HepG2 (cell line): ENCODE measurements at regions not wholly inside any gene's neighbourhood (a gene's known extent, or its start where the extent isn't known, plus 50 kb on each side); places are given as distances from the start of the nearest gene placed in this dataset.
A peak's percentile ranks its signal among the peaks of the same experiment; 100 is the strongest.

Source experiments
- ATAC-seq: fragments of 200-7000 bp; cut with Tn5 transposase; 3 replicates; pipeline ENCODE4 v1.9.1; 2020; ENCODE audit warnings: mild to moderate bottlenecking, moderate library complexity
- BruUV-seq: library from RNA; stranded (reverse); fragments of 400-500 nt; replicated peaks from 2 replicates; lab custom pipeline; 2021; lab: Mats Ljungman, UMichigan
- CTCF ChIA-PET: fragments of 300-600 bp; formaldehyde crosslinking; extraction: SDS; loops from one replicate; lab custom pipeline; 2021; ENCODE audit warnings: low total read pairs, inconsistent platforms, low intra/inter-chr PET ratio; lab: Yijun Ruan, JAX
- POLR2A ChIA-PET: fragments of 350-600 bp; sonication (Branson Sonifier 250); formaldehyde crosslinking; loops from one replicate; lab custom pipeline; 2020; ENCODE audit warnings: antibody characterized with exemption, inconsistent platforms; lab: Yijun Ruan, JAX
- DNase-seq: peaks from one replicate; pipeline ENCODE4 v3.0.0-alpha.2; 2015; ENCODE audit warnings: low spot score
- FAIRE-seq: peaks from 3 replicates; lab custom pipeline; 2011; peaks lifted over from hg19 to GRCh38; lab: Jason Lieb, UNC
- H2AFZ ChIP-seq: one replicate; pipeline ENCODE4 v1.6.1; 2011; ENCODE audit warnings: low read length, inconsistent platforms
- H3K27ac ChIP-seq: fragments of 300-600 bp; 3 replicates; pipeline ENCODE4 v1.8.0; 2011; ENCODE audit warnings: mixed run types, mild to moderate bottlenecking, mixed read lengths, low read length, inconsistent platforms; ENCODE audit not compliant: insufficient read depth; ENCODE audit errors: extremely low read length
- H3K27me3 ChIP-seq, 2 experiments: fragments of 200-600 bp in 1 of 2; 2 replicates in 1 of 2; 3 replicates in 1 of 2; pipeline versions ENCODE4 v1.6.0 to v1.8.0; 2011; ENCODE audit warnings: low read length in 2 of 2, mild to moderate bottlenecking in 2 of 2, moderate library complexity in 2 of 2, inconsistent platforms in 1 of 2; ENCODE audit not compliant: insufficient read depth in 2 of 2, control insufficient read depth in 1 of 2
- H3K36me3 ChIP-seq, 2 experiments: fragments of 200-600 bp in 1 of 2; replicated peaks in 1 of 2; 2 replicates in 1 of 2; 3 replicates in 1 of 2; pipeline versions ENCODE4 v1.5.1 to v1.8.0; 2011; ENCODE audit warnings: low read length in 2 of 2, inconsistent platforms in 1 of 2; ENCODE audit not compliant: insufficient read depth in 2 of 2, control insufficient read depth in 1 of 2
- H3K4me1 ChIP-seq: 2 replicates; pipeline ENCODE4 v1.5.1; 2012; ENCODE audit warnings: low read length, inconsistent platforms; ENCODE audit not compliant: insufficient read depth
- H3K4me2 ChIP-seq: 2 replicates; pipeline ENCODE4 v1.6.0; 2011; ENCODE audit warnings: low read depth, low read length, inconsistent platforms
- H3K4me3 ChIP-seq, 3 experiments: fragments of 200-600 bp in 1 of 3; sonication (generic), shearing (Covaris generic) in 1 of 3; replicated peaks in 1 of 3; 2 replicates each; pipeline ENCODE4 v1.5.1; 2011 to 2016; ENCODE audit warnings: low read length in 3 of 3, inconsistent platforms in 2 of 3, low read depth in 2 of 3, mild to moderate bottlenecking in 2 of 3, control low read depth in 1 of 3, mixed read lengths in 1 of 3; ENCODE audit not compliant: insufficient read depth in 1 of 3
- H3K79me2 ChIP-seq: one replicate; pipeline ENCODE4 v1.6.1; 2011; ENCODE audit warnings: low read length, inconsistent platforms; ENCODE audit not compliant: insufficient read depth
- H3K9ac ChIP-seq: 2 replicates; pipeline ENCODE4 v1.6.0; 2011; ENCODE audit warnings: mild to moderate bottlenecking, low read depth, low read length, inconsistent platforms; ENCODE audit not compliant: insufficient read depth
- H3K9me3 ChIP-seq: 2 replicates; pipeline ENCODE4 v1.5.1; 2012; ENCODE audit warnings: mild to moderate bottlenecking, low read length
- H4K20me1 ChIP-seq: 2 replicates; pipeline ENCODE4 v1.6.0; 2011; ENCODE audit warnings: inconsistent platforms, mild to moderate bottlenecking, low read length, moderate library complexity; ENCODE audit not compliant: insufficient read depth
- DNMT1 ChIP-seq: sonication (generic); formaldehyde crosslinking; IDR thresholded peaks from 2 replicates; pipeline ENCODE4 v1.5.1; 2020; ENCODE audit warnings: mild to moderate bottlenecking, missing genetic modification reagents
- JUN ChIP-seq: sonication (generic); formaldehyde crosslinking; IDR thresholded peaks from 2 replicates; pipeline ENCODE4 v1.4.0; 2020; ENCODE audit warnings: mild to moderate bottlenecking, missing genetic modification reagents
- KDM5A ChIP-seq: fragments of 200-600 bp; sonication (generic); IDR thresholded peaks from 2 replicates; pipeline ENCODE4 v1.7.0; 2018; ENCODE audit warnings: antibody characterized with exemption, mild to moderate bottlenecking, low read length, borderline replicate concordance
- MAFF ChIP-seq: IDR thresholded peaks from 2 replicates; pipeline ENCODE4 v1.6.1; 2011; ENCODE audit warnings: low read depth, low read length, improper control_type of control experiment
- MAZ ChIP-seq, 2 experiments: sonication (generic) in 1 of 2; formaldehyde crosslinking in 1 of 2; IDR thresholded peaks; 2 replicates each; pipeline versions ENCODE4 v1.5.0 to v1.6.1; 2012 to 2020; ENCODE audit warnings: low read depth in 2 of 2, mild to moderate bottlenecking in 2 of 2, borderline replicate concordance in 1 of 2, improper control_type of control experiment in 1 of 2, low read length in 1 of 2, missing genetic modification reagents in 1 of 2, moderate library complexity in 1 of 2
- PHB2 ChIP-seq: fragments of 450-650 bp; IDR thresholded peaks from 2 replicates; pipeline ENCODE4 v1.6.1; 2018; ENCODE audit not compliant: partially characterized antibody
- RXRA ChIP-seq: sonication (generic); formaldehyde crosslinking; IDR thresholded peaks from 2 replicates; pipeline ENCODE4 v1.5.1; 2020; ENCODE audit warnings: missing genetic modification reagents
- SMAD3 ChIP-seq: sonication (generic); formaldehyde crosslinking; IDR thresholded peaks from 2 replicates; pipeline ENCODE4 v1.4.0; 2020; ENCODE audit warnings: missing genetic modification reagents
- TCF7 ChIP-seq: sonication (generic); IDR thresholded peaks from 2 replicates; pipeline ENCODE4 v1.6.1; 2016; ENCODE audit warnings: antibody characterized with exemption, low read depth
- WGBS: methylation state at CpG from one replicate; pipeline ENCODE4 v1.1.6; 2017; ENCODE audit warnings: low lambda C conversion rate; 5-methylcytosine and 5-hydroxymethylcytosine counted together
- in situ Hi-C: cut with HindIII; loops from 2 replicates; pipeline ENCODE4 v1.10.0; 2017; ENCODE audit warnings: low pct_unique_long_range_greater_than_20kb; ENCODE audit not compliant: extremely low pct_ligation_motif_present
- intact Hi-C: fragments of 100-400 bp; cut with micrococcal nuclease; formaldehyde crosslinking; loops from one replicate; pipeline ENCODE4 v1.10.0; 2022; ENCODE audit not compliant: unreplicated experiment
- TF ChIP-seq, protein P1 (sequence below), 2 experiments: fragments of 450-650 bp in 1 of 2; sonication (generic) in 1 of 2; formaldehyde crosslinking; IDR thresholded peaks; 2 replicates each; pipeline versions ENCODE4 v1.5.0 to v1.8.0; 2020 to 2022; ENCODE audit warnings: mild to moderate bottlenecking in 1 of 2, missing genetic modification reagents in 1 of 2
- TF ChIP-seq, protein P2 (sequence below): sonication (generic); formaldehyde crosslinking; IDR thresholded peaks from 2 replicates; pipeline ENCODE4 v1.4.0; 2020; ENCODE audit warnings: low read depth, mild to moderate bottlenecking, missing genetic modification reagents

DNA sequence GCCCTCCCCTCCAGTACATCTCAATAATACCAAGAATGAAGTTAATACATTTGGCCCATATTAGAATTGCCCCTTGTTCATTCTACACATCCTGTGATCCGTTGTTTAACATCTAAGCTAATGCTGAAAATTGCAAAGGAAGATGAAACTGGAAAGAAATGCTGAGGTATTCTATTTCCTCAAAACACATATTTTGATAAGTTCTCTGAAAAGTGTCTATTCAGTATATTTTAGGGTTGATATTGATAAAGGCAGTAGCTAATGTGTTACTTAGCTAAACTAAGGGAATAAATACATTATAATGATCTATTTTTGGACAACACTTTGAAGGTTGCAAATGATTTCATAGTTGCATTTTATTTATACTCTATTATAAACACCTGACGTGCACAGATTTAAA, 702.6 kb upstream of the ROBO1 start (continued):
- TF ChIP-seq MAFF (peak; percentile 57; the same call in 1 of the 2 replicates), KDM5A (no peak), PHB2 (no peak)

DNA sequence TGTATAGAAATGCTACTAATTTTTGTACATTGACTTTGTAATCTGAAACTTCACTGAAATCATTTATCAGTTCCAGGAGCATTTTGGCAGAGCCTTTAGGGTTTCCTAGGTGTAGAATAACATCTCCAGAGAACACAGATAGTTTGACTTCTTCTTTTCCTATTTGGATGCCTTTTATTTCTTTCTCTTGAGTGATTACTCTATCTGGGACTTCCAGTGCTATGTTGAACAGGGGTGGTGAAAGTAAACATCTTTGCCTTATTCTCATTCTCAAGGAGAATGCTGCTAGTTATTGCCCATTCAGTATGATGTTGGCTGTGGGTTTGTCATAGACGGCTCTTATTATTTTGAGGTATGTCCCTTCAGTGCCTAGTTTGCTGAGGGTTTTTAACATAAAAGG, 697.9 kb upstream of the ROBO1 start:
- in situ Hi-C loops (no loop called here), intact Hi-C loops (no loop called here)
- BruUV-seq = no TSS peak

More for the DNA sequence above, 697.9 kb upstream of the ROBO1 start:
- ATAC-seq (no peak), DNase-seq (no peak), FAIRE-seq (no peak)
- H3K79me2 ChIP-seq = no peaks in the 10 kb centered on the region
- H3K9ac ChIP-seq = no peak overlapping the region
- ChIA-PET CTCF (no interaction called here), POLR2A (no interaction called here)
- H3K36me3 ChIP-seq = no peaks in the 10 kb centered on the region
- H3K4me3 ChIP-seq = no peak overlapping the region
- H3K27me3 ChIP-seq = no peaks in the 10 kb centered on the region
- H3K4me1 ChIP-seq = no peaks in the 10 kb centered on the region
- no peak overlapping the region for H2AFZ ChIP-seq
- no peak overlapping the region for H3K4me2 ChIP-seq
- no peaks in the 10 kb centered on the region for H3K9me3 ChIP-seq
- no peaks in the 10 kb centered on the region for H4K20me1 ChIP-seq
- no peak for TF ChIP-seq JUN (CRISPR knock-in tag)
- no peak for TF ChIP-seq MAZ (IDR thresholded peaks at IDR 0.05; ENCODE audit: borderline replicate concordance, low read depth, low read length)
- TF ChIP-seq MAZ (CRISPR knock-in tag; IDR thresholded peaks at IDR 0.05; ENCODE audit: low read depth) = no peak
- no peak for TF ChIP-seq RXRA (CRISPR knock-in tag)
- TF ChIP-seq, protein P1, sequence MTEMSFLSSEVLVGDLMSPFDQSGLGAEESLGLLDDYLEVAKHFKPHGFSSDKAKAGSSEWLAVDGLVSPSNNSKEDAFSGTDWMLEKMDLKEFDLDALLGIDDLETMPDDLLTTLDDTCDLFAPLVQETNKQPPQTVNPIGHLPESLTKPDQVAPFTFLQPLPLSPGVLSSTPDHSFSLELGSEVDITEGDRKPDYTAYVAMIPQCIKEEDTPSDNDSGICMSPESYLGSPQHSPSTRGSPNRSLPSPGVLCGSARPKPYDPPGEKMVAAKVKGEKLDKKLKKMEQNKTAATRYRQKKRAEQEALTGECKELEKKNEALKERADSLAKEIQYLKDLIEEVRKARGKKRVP (CRISPR knock-in tag; IDR thresholded peaks at IDR 0.05) = no peak
- TF ChIP-seq TCF7 = no peak
- TF ChIP-seq, protein P2, sequence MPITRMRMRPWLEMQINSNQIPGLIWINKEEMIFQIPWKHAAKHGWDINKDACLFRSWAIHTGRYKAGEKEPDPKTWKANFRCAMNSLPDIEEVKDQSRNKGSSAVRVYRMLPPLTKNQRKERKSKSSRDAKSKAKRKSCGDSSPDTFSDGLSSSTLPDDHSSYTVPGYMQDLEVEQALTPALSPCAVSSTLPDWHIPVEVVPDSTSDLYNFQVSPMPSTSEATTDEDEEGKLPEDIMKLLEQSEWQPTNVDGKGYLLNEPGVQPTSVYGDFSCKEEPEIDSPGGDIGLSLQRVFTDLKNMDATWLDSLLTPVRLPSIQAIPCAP = no peak
- TF ChIP-seq SMAD3 (CRISPR knock-in tag) = no peak
- TF ChIP-seq DNMT1 (CRISPR knock-in tag) = no peak
- WGBS = 0% methylated on average over 1 of the region's 1 CpG
- H3K27ac ChIP-seq = no peak overlapping the region
